ENCODE measurements at regions not wholly inside any gene's neighbourhood (a gene's known extent, or its start where the extent isn't known, plus 50 kb on each side); places are given as distances from the start of the nearest gene placed in this dataset.

GRCh38 chr12:88957358-88957757 lies 377.1 kb upstream of the KITLG start:
- no peak overlapping the region for H3K4me2 ChIP-seq (ENCODE audit: low read length)
- no peak overlapping the region for H3K4me3 ChIP-seq (ENCODE audit: low read length)
- DNase-seq (peak; percentile 25), ATAC-seq (no peak)
- peaks cover 9% of the 10 kb centered on the region; the same call in 1 of the 2 replicates for H3K4me1 ChIP-seq (ENCODE audit: insufficient read depth, low read length)
- BruUV-seq (replicated peaks), result no TSS peak
- CTCF ChIA-PET, result no interaction called here
- no peak overlapping the region for H2AFZ ChIP-seq (ENCODE audit: low read length)
- H3K36me3 ChIP-seq (ENCODE audit: low read depth, low read length), result no peaks in the 10 kb centered on the region
- POLR2A ChIA-PET (ENCODE audit: unreplicated experiment), result no interaction called here
- H4K20me1 ChIP-seq (ENCODE audit: low read length), result no peaks in the 10 kb centered on the region
- TF ChIP-seq CTCF (conservative IDR thresholded peaks at IDR 0.05; ENCODE audit: low read depth, low read length), result no peak
- no peak for TF ChIP-seq EZH2phosphoT487 (IDR thresholded peaks at IDR 0.05; ENCODE audit: borderline replicate concordance, low read length)
- TF ChIP-seq EZH2 (IDR thresholded peaks at IDR 0.05; ENCODE audit: low read length, unreplicated experiment), result no peak
- intact Hi-C loops (cut with micrococcal nuclease), result no loop called here
- H3K27me3 ChIP-seq (ENCODE audit: low read length), result no peaks in the 10 kb centered on the region
- H3K27ac ChIP-seq (ENCODE audit: low read length), result no peak overlapping the region
- no peak overlapping the region for H3K9ac ChIP-seq (ENCODE audit: low read length)
- no peaks in the 10 kb centered on the region for H3K9me3 ChIP-seq (ENCODE audit: low read length)
- no peaks in the 10 kb centered on the region for H3F3A ChIP-seq (ENCODE audit: low read length, unreplicated experiment)
- H3K79me2 ChIP-seq (ENCODE audit: low read length), result no peaks in the 10 kb centered on the region
- H3K9me2 ChIP-seq (replicated peaks; ENCODE audit: low read length), result no peaks in the 10 kb centered on the region

GRCh38 chr12:88955531-88955930 lies 375.3 kb upstream of the KITLG start:
- H3K79me2 ChIP-seq (ENCODE audit: low read length), result no peaks in the 10 kb centered on the region
- ChIA-PET CTCF (no interaction called here), POLR2A (ENCODE audit: unreplicated experiment) (no interaction called here)
- no peaks in the 10 kb centered on the region for H4K20me1 ChIP-seq (ENCODE audit: low read length)
- no peaks in the 10 kb centered on the region for H3K9me3 ChIP-seq (ENCODE audit: low read length)
- H3K27me3 ChIP-seq (ENCODE audit: low read length), result no peaks in the 10 kb centered on the region
- no peak overlapping the region for H3K4me2 ChIP-seq (ENCODE audit: low read length)
- H3K9me2 ChIP-seq (replicated peaks; ENCODE audit: low read length), result no peaks in the 10 kb centered on the region
- no peaks in the 10 kb centered on the region for H3K36me3 ChIP-seq (ENCODE audit: low read depth, low read length)
- intact Hi-C loops (cut with micrococcal nuclease), result no loop called here
- no peak overlapping the region for H3K9ac ChIP-seq (ENCODE audit: low read length)
- TF ChIP-seq CTCF (conservative IDR thresholded peaks at IDR 0.05; ENCODE audit: low read depth, low read length) (no peak), EZH2 (IDR thresholded peaks at IDR 0.05; ENCODE audit: low read length, unreplicated experiment) (no peak), EZH2phosphoT487 (IDR thresholded peaks at IDR 0.05; ENCODE audit: borderline replicate concordance, low read length) (no peak)
- ATAC-seq (no peak), DNase-seq (no peak)
- H3K27ac ChIP-seq (ENCODE audit: low read length), result no peak overlapping the region
- no peak overlapping the region for H2AFZ ChIP-seq (ENCODE audit: low read length)
- BruUV-seq (replicated peaks), result no TSS peak
- H3F3A ChIP-seq (ENCODE audit: low read length, unreplicated experiment), result no peaks in the 10 kb centered on the region
- 0 out of 2 replicates have a peak, but pooled peaks cover 5% of the 10 kb centered on the region for H3K4me1 ChIP-seq (ENCODE audit: insufficient read depth, low read length)
- no peak overlapping the region for H3K4me3 ChIP-seq (ENCODE audit: low read length)

DNA sequence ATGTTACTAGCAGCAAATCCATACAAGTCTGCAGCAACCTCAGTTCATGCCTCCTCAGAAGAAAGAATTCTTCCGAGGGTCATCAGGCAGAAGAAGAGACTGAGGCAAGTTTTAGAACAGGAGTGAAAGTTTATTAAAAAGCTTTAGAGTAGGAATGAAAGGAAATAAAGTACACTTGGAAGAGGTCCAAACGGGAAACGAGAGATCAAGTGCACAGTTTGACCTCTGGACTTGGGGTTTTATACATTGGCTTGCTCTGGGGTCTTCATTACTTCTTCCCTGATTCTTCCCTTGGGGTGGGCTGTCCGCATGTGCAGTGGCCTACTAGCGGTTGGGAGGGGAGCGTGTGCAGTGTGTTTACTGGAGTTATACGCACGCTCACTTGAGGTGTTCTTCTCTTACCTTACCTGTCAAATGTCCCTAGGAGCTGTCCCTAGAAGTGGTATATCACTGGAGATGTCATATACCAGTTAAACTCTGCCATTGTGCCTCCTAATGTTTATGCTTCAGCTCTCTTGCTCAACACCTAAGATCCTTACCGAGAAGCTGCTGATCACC lies 372.8 kb upstream of the KITLG start:
- no peaks in the 10 kb centered on the region for H3K36me3 ChIP-seq (ENCODE audit: low read depth, low read length)
- H3K79me2 ChIP-seq (ENCODE audit: low read length), result no peaks in the 10 kb centered on the region
- ChIA-PET POLR2A (ENCODE audit: unreplicated experiment) (no interaction called here), CTCF (no interaction called here)
- H3K4me1 ChIP-seq (ENCODE audit: insufficient read depth, low read length), result no peaks in the 10 kb centered on the region
- ATAC-seq, result no peak
- no peak overlapping the region for H3K4me3 ChIP-seq (ENCODE audit: low read length)
- intact Hi-C loops (cut with micrococcal nuclease), result no loop called here
- H4K20me1 ChIP-seq (ENCODE audit: low read length), result no peaks in the 10 kb centered on the region
- H3K9me2 ChIP-seq (replicated peaks; ENCODE audit: low read length), result no peaks in the 10 kb centered on the region
- H3F3A ChIP-seq (ENCODE audit: low read length, unreplicated experiment), result no peaks in the 10 kb centered on the region
- H3K4me2 ChIP-seq (ENCODE audit: low read length), result no peak overlapping the region
- no peaks in the 10 kb centered on the region for H3K27me3 ChIP-seq (ENCODE audit: low read length)
- H3K9ac ChIP-seq (ENCODE audit: low read length), result no peak overlapping the region
- DNase-seq, result no peak
- no peaks in the 10 kb centered on the region for H3K9me3 ChIP-seq (ENCODE audit: low read length)
- H3K27ac ChIP-seq (ENCODE audit: low read length), result no peak overlapping the region
- no peak overlapping the region for H2AFZ ChIP-seq (ENCODE audit: low read length)
- BruUV-seq (replicated peaks), result no TSS peak
- TF ChIP-seq CTCF (conservative IDR thresholded peaks at IDR 0.05; ENCODE audit: low read depth, low read length), result no peak
- no peak for TF ChIP-seq EZH2 (IDR thresholded peaks at IDR 0.05; ENCODE audit: low read length, unreplicated experiment)
- TF ChIP-seq EZH2phosphoT487 (IDR thresholded peaks at IDR 0.05; ENCODE audit: borderline replicate concordance, low read length), result no peak
